ENCODE measurements at regions not wholly inside any gene's neighbourhood (a gene's known extent, or its start where the extent isn't known, plus 50 kb on each side); places are given as distances from the start of the nearest gene placed in this dataset.
"Not testable (repeated sequence)": the region's sequence is repeated elsewhere in the genome, so short reads cannot be mapped to it uniquely, and the experiment has no call there.

DNA sequence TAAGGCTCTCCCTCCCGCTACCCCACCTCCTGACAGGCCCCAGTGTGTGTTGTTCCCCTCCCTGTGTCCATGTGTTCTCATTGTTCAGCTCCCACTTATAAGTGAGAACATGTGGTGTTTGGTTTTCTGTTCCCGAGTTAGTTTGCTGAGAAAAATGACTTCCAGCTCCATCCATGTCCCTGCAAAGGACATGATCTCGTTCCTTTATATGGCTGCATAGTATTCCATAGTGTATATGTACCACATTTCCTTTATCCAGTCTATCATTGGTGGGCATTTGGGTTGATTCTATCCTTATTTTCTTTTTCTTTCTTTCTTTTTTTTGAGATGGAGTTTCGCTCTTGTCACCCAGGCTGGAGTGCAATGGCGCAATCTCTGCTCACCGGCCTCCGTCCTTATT, 57.8 kb upstream of the RASSF3 start:
- not testable (repeated sequence) for DNase-seq (ENCODE audit: low read depth); H3K4me3 ChIP-seq (replicated peaks; ENCODE audit: low read depth, low read length)

DNA sequence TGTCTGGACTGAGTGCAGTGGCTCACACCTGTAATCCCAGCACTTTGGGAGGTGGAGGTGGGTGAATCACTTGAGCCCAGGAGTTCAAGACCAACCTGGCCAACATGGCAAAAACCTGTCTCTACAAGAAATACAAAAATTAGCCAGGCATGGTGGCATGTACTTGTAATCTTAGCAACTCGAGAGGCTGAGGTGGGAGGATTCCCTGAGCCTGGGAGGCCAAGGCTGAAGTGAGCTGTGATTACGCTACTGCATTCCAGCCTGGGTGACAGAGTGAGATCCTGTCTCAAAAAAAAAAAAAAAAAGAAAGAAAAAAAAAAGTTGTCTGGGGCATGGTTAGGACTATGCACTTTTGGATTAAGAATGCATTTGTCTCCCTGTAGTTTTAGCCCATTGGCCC, 56.6 kb upstream of the RASSF3 start:
- H3K4me3 ChIP-seq (replicated peaks; ENCODE audit: low read depth, low read length); DNase-seq (ENCODE audit: low read depth): not testable (repeated sequence)

DNA sequence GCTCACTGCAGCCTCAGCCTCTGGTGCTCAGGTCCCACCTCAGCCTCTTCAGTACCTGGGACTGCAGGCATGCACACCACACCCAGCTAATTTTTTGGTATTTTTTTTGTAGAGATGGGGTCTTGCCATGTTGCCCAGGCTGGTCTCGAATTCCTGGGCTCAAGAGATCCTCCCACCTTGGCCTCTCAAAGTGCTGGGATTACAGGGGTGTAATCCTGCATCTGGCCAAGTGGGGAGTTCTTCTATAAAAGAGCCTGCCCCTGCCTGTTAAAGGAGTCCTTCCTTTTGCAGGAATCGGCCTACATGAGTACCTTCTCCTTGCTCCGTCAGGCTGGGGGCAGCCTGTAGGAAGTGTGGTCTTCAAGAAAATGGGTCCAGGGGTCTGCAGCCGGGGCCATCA, 54.1 kb upstream of the RASSF3 start:
- H3K4me3 ChIP-seq (replicated peaks; ENCODE audit: low read depth, low read length) = no peak overlapping the region
- TF ChIP-seq, protein P1, sequence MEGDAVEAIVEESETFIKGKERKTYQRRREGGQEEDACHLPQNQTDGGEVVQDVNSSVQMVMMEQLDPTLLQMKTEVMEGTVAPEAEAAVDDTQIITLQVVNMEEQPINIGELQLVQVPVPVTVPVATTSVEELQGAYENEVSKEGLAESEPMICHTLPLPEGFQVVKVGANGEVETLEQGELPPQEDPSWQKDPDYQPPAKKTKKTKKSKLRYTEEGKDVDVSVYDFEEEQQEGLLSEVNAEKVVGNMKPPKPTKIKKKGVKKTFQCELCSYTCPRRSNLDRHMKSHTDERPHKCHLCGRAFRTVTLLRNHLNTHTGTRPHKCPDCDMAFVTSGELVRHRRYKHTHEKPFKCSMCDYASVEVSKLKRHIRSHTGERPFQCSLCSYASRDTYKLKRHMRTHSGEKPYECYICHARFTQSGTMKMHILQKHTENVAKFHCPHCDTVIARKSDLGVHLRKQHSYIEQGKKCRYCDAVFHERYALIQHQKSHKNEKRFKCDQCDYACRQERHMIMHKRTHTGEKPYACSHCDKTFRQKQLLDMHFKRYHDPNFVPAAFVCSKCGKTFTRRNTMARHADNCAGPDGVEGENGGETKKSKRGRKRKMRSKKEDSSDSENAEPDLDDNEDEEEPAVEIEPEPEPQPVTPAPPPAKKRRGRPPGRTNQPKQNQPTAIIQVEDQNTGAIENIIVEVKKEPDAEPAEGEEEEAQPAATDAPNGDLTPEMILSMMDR (IDR thresholded peaks at IDR 0.05; ENCODE audit: low read length, missing control alignments) = no peak
- DNase-seq (ENCODE audit: low read depth) = no peak

DNA sequence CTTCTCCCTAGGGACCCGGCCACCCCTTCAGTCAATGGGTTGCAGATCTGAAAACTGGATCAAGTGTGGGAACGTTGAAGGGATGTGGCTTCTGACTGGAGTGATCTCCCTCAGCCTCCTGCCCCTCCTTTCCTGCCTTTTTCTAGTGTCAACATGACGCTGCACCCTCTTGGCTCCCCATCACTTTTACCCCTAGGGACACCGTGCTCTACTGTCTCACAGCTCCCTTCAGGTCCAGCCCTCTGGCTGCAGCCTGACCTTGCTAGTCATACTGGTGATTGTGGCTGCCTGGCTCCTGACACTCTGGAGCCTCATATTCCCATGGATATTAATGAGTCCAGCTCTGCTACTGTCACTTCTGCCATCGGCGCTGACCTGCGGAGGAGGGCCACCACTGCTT, 51.5 kb upstream of the RASSF3 start:
- no peak overlapping the region for H3K4me3 ChIP-seq (replicated peaks; ENCODE audit: low read depth, low read length)
- TF ChIP-seq, protein P1 (IDR thresholded peaks at IDR 0.05; ENCODE audit: low read length, missing control alignments) = no peak
- no peak for DNase-seq (ENCODE audit: low read depth)

DNA sequence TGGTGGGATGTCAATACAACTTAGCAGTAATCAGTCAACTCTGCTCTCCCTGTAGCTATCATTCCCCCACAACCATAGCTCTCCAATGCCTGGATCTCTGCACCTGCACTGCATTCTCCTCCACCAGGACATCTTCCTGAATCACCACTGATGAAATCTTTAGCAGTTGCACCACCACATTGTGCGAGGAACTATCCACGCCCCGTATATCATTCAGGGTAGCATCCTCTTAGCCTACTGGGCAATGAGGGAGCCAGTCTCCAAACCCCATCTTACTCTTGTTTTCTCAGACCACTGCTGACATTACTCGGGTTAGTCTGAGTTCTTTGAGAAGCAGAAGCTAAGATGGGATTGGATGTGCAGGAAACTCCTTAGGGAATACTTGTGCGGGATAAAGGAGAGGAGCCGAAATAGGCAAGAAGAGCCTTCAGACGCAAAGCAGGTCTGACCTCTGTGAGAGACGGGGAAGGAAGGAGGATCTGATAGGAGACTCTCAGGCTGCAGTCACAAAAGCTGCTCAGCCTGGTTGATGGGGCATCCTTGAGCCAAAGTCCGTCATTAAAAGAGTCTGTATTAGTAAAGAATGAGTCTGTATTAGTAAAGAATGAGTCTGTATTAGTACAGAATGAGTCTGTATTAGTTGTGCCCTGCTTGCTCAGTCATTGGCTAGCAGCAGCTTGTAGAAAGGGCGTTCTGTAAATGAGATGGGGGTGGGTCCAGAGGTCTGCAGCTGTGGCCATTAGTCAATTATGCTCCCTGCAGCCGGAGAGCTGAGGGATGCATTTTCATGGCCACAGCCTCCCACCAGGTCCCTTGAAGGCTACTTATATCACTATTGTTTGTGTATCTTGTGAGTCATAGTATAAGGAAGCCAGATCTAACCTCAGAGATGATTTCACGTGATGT, 49.6 kb upstream of the RASSF3 start:
- peak overlapping the region; percentile 7 for H3K4me3 ChIP-seq (replicated peaks; ENCODE audit: low read depth, low read length)
- peak; percentile 92 for DNase-seq (ENCODE audit: low read depth)
- TF ChIP-seq, protein P1 (IDR thresholded peaks at IDR 0.05; ENCODE audit: low read length, missing control alignments) = no peak
